ENCODE measurements at regions not wholly inside any gene's neighbourhood (a gene's known extent, or its start where the extent isn't known, plus 50 kb on each side); places are given as distances from the start of the nearest gene placed in this dataset.

DNA sequence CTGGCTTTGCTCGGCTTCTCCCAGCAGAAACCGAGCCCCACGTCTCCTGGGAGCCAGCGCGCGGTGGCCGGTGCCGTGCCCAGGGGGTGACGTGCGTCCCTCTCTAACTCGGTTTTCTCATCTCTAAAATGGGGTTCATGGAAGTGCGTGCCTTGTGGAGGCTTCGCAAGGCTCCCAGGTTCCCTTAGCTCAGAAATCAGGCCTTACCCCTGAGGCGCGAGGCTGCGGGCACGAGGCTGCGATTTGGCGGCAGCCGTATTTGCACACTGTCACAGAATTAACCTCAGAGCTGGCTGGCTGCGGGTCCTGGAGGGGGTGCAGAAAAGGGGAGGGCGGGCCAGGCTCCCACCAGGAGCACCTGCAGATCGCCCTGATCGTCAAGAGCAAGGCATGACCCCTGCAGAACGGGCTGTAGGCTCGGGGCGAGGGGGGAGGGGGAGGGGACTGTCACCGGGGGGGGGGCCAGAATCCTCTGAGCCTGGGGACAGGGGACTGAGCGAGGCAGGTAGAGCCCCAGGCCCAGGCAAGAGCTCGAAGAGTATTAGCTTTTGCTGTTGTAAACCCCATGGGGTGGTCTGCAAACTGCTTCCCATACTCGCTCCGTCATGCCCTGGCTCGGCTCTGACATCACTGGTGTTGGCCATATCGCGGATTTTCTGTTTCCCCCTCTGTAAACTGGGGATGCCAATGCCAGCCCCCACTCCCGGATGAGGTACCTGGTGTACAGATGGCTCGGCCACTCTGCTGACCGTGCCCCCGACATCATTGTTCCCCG, 62.2 kb downstream of the CCNE1 start:
- no peak for TF ChIP-seq EZH2 (IDR thresholded peaks at IDR 0.05)
- TF ChIP-seq FOXP2 (optimal IDR thresholded peaks at IDR 0.05; ENCODE audit: control extremely low read depth, extremely low read length, insufficient read depth): no peak
- no peak for TF ChIP-seq POLR2AphosphoS5 (IDR thresholded peaks at IDR 0.05; ENCODE audit: borderline replicate concordance, low read depth, low read length)
